Neural progenitor cell (in vitro differentiated cells): ENCODE measurements at regions not wholly inside any gene's neighbourhood (a gene's known extent, or its start where the extent isn't known, plus 50 kb on each side); places are given as distances from the start of the nearest gene placed in this dataset.

Experiments
- CTCF ChIP-seq: fragments of 200-600 bp; sonication (generic); IDR thresholded peaks from 2 replicates; pipeline ENCODE4 v1.5.1; 2017; ENCODE audit warnings: antibody characterized with exemption, mild to moderate bottlenecking
- EZH2 ChIP-seq: fragments of 200-600 bp; sonication (generic); IDR thresholded peaks from 2 replicates; pipeline ENCODE4 v1.6.1; 2017; ENCODE audit warnings: antibody characterized with exemption, mild to moderate bottlenecking, moderate library complexity

- TF ChIP-seq CTCF (no peak), EZH2 (no peak)
Observed at GRCh38 chr3:144801890-144802289, 830.3 kb downstream of the DIPK2A start.
